ENCODE measurements at regions not wholly inside any gene's neighbourhood (a gene's known extent, or its start where the extent isn't known, plus 50 kb on each side); places are given as distances from the start of the nearest gene placed in this dataset.

- TF ChIP-seq CTCF (conservative IDR thresholded peaks at IDR 0.05; ENCODE audit: low read depth, low read length): no peak
- TF ChIP-seq EZH2 (IDR thresholded peaks at IDR 0.05; ENCODE audit: borderline replicate concordance, low read depth, low read length, poor library complexity, severe bottlenecking): no peak
These were observed 71.9 kb upstream of the SPDL1 start for GRCh38 chr5:169511708-169512107.

All from A673 (cell line).